GM12878 (cell line): ENCODE measurements at regions not wholly inside any gene's neighbourhood (a gene's known extent, or its start where the extent isn't known, plus 50 kb on each side); places are given as distances from the start of the nearest gene placed in this dataset.
"Not testable (repeated sequence)": the region's sequence is repeated elsewhere in the genome, so short reads cannot be mapped to it uniquely, and the experiment has no call there.

Source experiments
- ATAC-seq: fragments of 200-7000 bp; cut with Tn5 transposase; 3 replicates; pipeline ENCODE4 v1.9.1; 2020; ENCODE audit warnings: mild to moderate bottlenecking, moderate library complexity
- BruUV-seq: library from RNA; stranded (reverse); fragments of 400-500 nt; replicated peaks from 2 replicates; lab custom pipeline; 2021; lab: Mats Ljungman, UMichigan
- CTCF ChIA-PET: fragments of 300-600 bp; sonication (Branson Sonifier 250); formaldehyde crosslinking; extraction: SDS; loops from one replicate; lab custom pipeline; 2021; ENCODE audit warnings: inconsistent platforms; lab: Yijun Ruan, JAX
- POLR2A ChIA-PET: fragments of 350-600 bp; formaldehyde crosslinking; extraction: SDS; loops from one replicate; lab custom pipeline; 2021; ENCODE audit warnings: inconsistent platforms; lab: Charles Lee
- RAD21 ChIA-PET: fragments of 300-600 bp; sonication (Branson Sonifier 250); formaldehyde crosslinking; loops from one replicate; lab custom pipeline; 2023; ENCODE audit warnings: antibody characterized with exemption; ENCODE audit not compliant: unreplicated experiment; lab: Charles Lee
- SMC1A ChIA-PET: fragments of 300-600 bp; sonication (Branson Sonifier 250); formaldehyde crosslinking; loops from one replicate; lab custom pipeline; 2023; ENCODE audit not compliant: unreplicated experiment, uncharacterized antibody; lab: Charles Lee
- DNase-seq: peaks from one replicate; pipeline ENCODE4 v3.0.0-alpha.2; 2011; ENCODE audit warnings: low read depth, low spot score
- FAIRE-seq: peaks from 3 replicates; lab custom pipeline; 2011; peaks lifted over from hg19 to GRCh38; lab: Jason Lieb, UNC
- H2AFZ ChIP-seq: 2 replicates; pipeline ENCODE4 v1.6.0; 2011; ENCODE audit warnings: low read depth, low read length, control low read depth; ENCODE audit not compliant: control insufficient read depth
- H3K27ac ChIP-seq: 2 replicates; pipeline ENCODE4 v1.5.1; 2011; ENCODE audit warnings: control low read depth; ENCODE audit not compliant: control insufficient read depth, insufficient read depth
- H3K27me3 ChIP-seq, 2 experiments: replicated peaks in 1 of 2; 2 replicates each; pipeline versions ENCODE4 v1.6.0 to v1.6.1; 2011; ENCODE audit warnings: low read length in 1 of 2; ENCODE audit not compliant: control insufficient read depth in 2 of 2, insufficient read depth in 2 of 2
- H3K36me3 ChIP-seq, 2 experiments: 2 replicates each; pipeline ENCODE4 v1.5.1; 2011; ENCODE audit warnings: low read length in 1 of 2; ENCODE audit not compliant: control insufficient read depth in 2 of 2, insufficient read depth in 2 of 2
- H3K4me1 ChIP-seq: 2 replicates; pipeline ENCODE4 v1.6.1; 2011; ENCODE audit warnings: mild to moderate bottlenecking, low read length, moderate library complexity, mixed read lengths; ENCODE audit not compliant: control insufficient read depth, insufficient read depth
- H3K4me2 ChIP-seq: 2 replicates; pipeline ENCODE4 v1.6.0; 2011; ENCODE audit warnings: control low read depth; ENCODE audit not compliant: control insufficient read depth, insufficient read depth
- H3K4me3 ChIP-seq: fragments of 200-600 bp; sonication (generic); 2 replicates; pipeline ENCODE4 v1.5.1; 2016
- H3K79me2 ChIP-seq: 2 replicates; pipeline ENCODE4 v1.6.0; 2011; ENCODE audit warnings: low read length; ENCODE audit not compliant: control insufficient read depth, insufficient read depth
- H3K9ac ChIP-seq: 2 replicates; pipeline ENCODE4 v1.8.0; 2011; ENCODE audit warnings: low read length, control low read depth, mixed read lengths; ENCODE audit not compliant: control insufficient read depth, insufficient read depth
- H3K9me3 ChIP-seq: replicated peaks from 3 replicates; pipeline ENCODE4 v1.5.1; 2011; ENCODE audit warnings: mild to moderate bottlenecking, low read length; ENCODE audit not compliant: control insufficient read depth, insufficient read depth
- H4K20me1 ChIP-seq: 2 replicates; pipeline ENCODE4 v1.6.0; 2011; ENCODE audit not compliant: control insufficient read depth, insufficient read depth
- MYC ChIP-seq: IDR thresholded peaks from 2 replicates; pipeline ENCODE4 v1.6.1; 2011; ENCODE audit warnings: mild to moderate bottlenecking, low read length, moderate library complexity, inconsistent platforms; ENCODE audit not compliant: insufficient read depth, insufficient replicate concordance, insufficient read length, severe bottlenecking
- WGBS: methylation state at CpG from one replicate; pipeline ENCODE4 v1.1.6; 2016; ENCODE audit warnings: low lambda C conversion rate; ENCODE audit not compliant: insufficient replicate concordance, insufficient coverage; ENCODE audit errors: missing lambda C conversion rate; 5-methylcytosine and 5-hydroxymethylcytosine counted together
- in situ Hi-C: fragments of 300-500 bp; cut with MboI; formaldehyde crosslinking; loops from 9 replicates; pipeline ENCODE4 v1.14.3; 2018; ENCODE audit warnings: mixed read lengths
- intact Hi-C: fragments of 100-400 bp; cut with micrococcal nuclease; formaldehyde crosslinking; loops from one replicate; pipeline ENCODE4 v1.14.2; 2022; ENCODE audit not compliant: unreplicated experiment

DNA sequence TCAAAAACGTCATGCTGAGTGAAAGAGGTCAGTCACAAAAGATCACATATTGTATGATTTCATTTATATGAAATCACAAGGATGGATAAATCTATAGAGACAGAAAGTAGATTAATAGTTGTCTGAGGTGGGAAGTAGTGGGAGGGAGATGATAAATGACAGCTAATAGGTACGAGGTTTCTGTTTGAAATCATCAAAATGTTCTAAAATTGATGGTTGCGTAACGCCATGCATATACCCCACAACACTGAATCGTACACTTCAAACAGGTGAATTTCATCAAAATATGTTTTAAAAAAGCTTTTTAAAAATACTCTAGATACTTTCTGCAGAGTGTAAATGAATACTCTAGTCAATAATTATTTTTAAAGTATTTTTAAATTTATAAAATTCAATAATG is 303.0 kb upstream of the STAC start:
- Histone ChIP-seq H3K27me3 (no peaks in the 10 kb centered on the region), H3K4me3 (no peak overlapping the region), H3K36me3 (no peaks in the 10 kb centered on the region), H3K4me2 (no peak overlapping the region), H3K9me3 (no peaks in the 10 kb centered on the region), H3K4me1 (no peaks in the 10 kb centered on the region), H3K79me2 (no peaks in the 10 kb centered on the region), H3K27ac (no peak overlapping the region), H3K9ac (no peak overlapping the region), H2AFZ (no peak overlapping the region), H4K20me1 (no peaks in the 10 kb centered on the region)
- FAIRE-seq (no peak), DNase-seq (no peak), ATAC-seq (no peak)
- intact Hi-C loops: no loop called here
- POLR2A ChIA-PET: no interaction called here
- in situ Hi-C loops: no loop called here
- BruUV-seq: no TSS peak
- RAD21 ChIA-PET: no interaction called here
- no peak for TF ChIP-seq MYC
- 28% methylated on average over 5 of the region's 5 CpGs for WGBS
- CTCF ChIA-PET: no interaction called here
- SMC1A ChIA-PET: no interaction called here

DNA sequence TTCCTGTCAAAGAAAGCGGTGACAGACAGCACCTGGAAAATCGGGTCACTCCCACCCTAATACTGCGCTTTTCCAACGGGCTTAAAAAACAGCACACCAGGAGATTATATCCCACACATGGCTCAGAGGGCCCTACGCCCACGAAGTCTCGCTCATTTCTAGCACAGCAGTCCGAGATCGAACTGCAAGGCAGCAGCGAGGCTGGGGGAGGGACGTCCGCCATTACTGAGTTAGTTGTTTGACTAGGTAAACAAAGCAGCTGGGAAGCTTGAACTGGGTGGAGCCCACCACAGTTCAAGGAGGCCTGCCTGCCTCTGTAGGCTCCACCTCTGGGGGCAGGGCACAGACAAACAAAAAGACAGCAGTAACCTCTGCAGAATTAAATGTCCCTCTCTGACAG is 297.3 kb upstream of the STAC start:
- RAD21 ChIA-PET, H3K9ac ChIP-seq, H3K9me3 ChIP-seq, H3K4me1 ChIP-seq, BruUV-seq, H3K27me3 ChIP-seq, H3K79me2 ChIP-seq, CTCF ChIA-PET, H4K20me1 ChIP-seq, FAIRE-seq, SMC1A ChIA-PET, POLR2A ChIA-PET, H3K4me3 ChIP-seq, in situ Hi-C loops, H3K36me3 ChIP-seq, H3K27ac ChIP-seq, DNase-seq, intact Hi-C loops, ATAC-seq, H2AFZ ChIP-seq, H3K4me2 ChIP-seq: not testable (repeated sequence)
- WGBS: 57% methylated on average over 12 of the region's 12 CpGs
